HL-60 (cell line): ENCODE measurements at regions not wholly inside any gene's neighbourhood (a gene's known extent, or its start where the extent isn't known, plus 50 kb on each side); places are given as distances from the start of the nearest gene placed in this dataset.

ENCODE experiments used
- GABPA ChIP-seq: IDR thresholded peaks from 2 replicates; pipeline ENCODE4 v1.6.1; 2012; ENCODE audit warnings: low read depth
- POLR2AphosphoS5 ChIP-seq: IDR thresholded peaks from 2 replicates; pipeline ENCODE4 v1.6.1; 2012; ENCODE audit warnings: low read depth
- REST ChIP-seq: IDR thresholded peaks from 2 replicates; pipeline ENCODE4 v1.6.1; 2012; ENCODE audit warnings: low read depth; ENCODE audit not compliant: insufficient replicate concordance
- TF ChIP-seq, protein P1 (sequence below): IDR thresholded peaks from one replicate; pipeline ENCODE4 v1.5.1; 2011; ENCODE audit warnings: low read length, control low read depth, inconsistent platforms; ENCODE audit not compliant: insufficient read depth

DNA sequence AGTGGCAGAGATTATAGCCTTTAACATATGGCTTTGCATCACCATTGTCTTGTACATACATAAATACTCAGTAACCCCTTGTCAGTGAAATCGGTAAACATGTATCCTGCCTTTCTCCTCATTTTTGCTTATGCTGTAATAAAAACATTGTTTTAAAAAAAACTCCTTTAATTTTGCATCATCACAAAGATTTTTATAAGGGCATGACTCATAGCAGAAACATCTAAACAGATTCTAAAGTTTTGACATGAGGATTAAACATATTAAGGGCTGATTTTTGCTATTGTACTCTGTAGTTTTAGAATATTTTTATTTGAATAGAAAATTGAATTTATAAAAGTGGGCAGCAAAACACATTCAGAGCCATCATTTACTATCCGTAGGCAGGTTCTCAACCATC lies 275.9 kb downstream of the ZIC4 start:
- TF ChIP-seq, protein P1, sequence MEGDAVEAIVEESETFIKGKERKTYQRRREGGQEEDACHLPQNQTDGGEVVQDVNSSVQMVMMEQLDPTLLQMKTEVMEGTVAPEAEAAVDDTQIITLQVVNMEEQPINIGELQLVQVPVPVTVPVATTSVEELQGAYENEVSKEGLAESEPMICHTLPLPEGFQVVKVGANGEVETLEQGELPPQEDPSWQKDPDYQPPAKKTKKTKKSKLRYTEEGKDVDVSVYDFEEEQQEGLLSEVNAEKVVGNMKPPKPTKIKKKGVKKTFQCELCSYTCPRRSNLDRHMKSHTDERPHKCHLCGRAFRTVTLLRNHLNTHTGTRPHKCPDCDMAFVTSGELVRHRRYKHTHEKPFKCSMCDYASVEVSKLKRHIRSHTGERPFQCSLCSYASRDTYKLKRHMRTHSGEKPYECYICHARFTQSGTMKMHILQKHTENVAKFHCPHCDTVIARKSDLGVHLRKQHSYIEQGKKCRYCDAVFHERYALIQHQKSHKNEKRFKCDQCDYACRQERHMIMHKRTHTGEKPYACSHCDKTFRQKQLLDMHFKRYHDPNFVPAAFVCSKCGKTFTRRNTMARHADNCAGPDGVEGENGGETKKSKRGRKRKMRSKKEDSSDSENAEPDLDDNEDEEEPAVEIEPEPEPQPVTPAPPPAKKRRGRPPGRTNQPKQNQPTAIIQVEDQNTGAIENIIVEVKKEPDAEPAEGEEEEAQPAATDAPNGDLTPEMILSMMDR = no peak
- TF ChIP-seq REST (no peak), POLR2AphosphoS5 (no peak), GABPA (no peak)
